A549 (cell line): ENCODE measurements at regions not wholly inside any gene's neighbourhood (a gene's known extent, or its start where the extent isn't known, plus 50 kb on each side); places are given as distances from the start of the nearest gene placed in this dataset.

Experiments
- ATAC-seq, 2 experiments: fragments of 200-7000 bp in 1 of 2; fragments of >200 bp in 1 of 2; cut with Nextera tagmentation in 1 of 2; cut with Tn5 transposase in 1 of 2; 3 replicates each; pipeline versions ENCODE4 v1.8.0 to v1.9.1; 2018 to 2020; ENCODE audit warnings: mild to moderate bottlenecking in 1 of 2, moderate library complexity in 1 of 2
- CTCF ChIA-PET: fragments of 300-600 bp; sonication (Branson Sonifier 250); formaldehyde crosslinking; extraction: SDS; loops from one replicate; lab custom pipeline; 2021; ENCODE audit warnings: antibody characterized with exemption, inconsistent platforms; lab: Yijun Ruan, JAX
- POLR2A ChIA-PET: fragments of 350-600 bp; formaldehyde crosslinking; extraction: SDS; loops from one replicate; lab custom pipeline; 2021; ENCODE audit warnings: antibody characterized with exemption, inconsistent platforms; lab: Yijun Ruan, JAX
- DNase-seq, 2 experiments: peaks; one replicate each; pipeline versions ENCODE4 v3.0.0 to v3.0.0-alpha.2; 2011 to 2016; ENCODE audit warnings: low read depth in 1 of 2, low spot score in 1 of 2
- FAIRE-seq: peaks from 2 replicates; lab custom pipeline; 2011; peaks lifted over from hg19 to GRCh38; lab: Jason Lieb, UNC
- H3K27ac ChIP-seq, 2 experiments: fragments of >200 bp; sonication (Bioruptor Twin); formaldehyde crosslinking; 3 replicates each; pipeline ENCODE4 v1.5.1; 2016 to 2017
- H3K4me1 ChIP-seq: fragments of >200 bp; sonication (Bioruptor Twin); formaldehyde crosslinking; 3 replicates; pipeline ENCODE4 v1.6.1; 2016
- H3K4me2 ChIP-seq: fragments of >200 bp; sonication (Bioruptor Twin); formaldehyde crosslinking; 3 replicates; pipeline ENCODE4 v1.6.1; 2016
- H3K4me3 ChIP-seq: fragments of >200 bp; sonication (Bioruptor Twin); formaldehyde crosslinking; 3 replicates; pipeline ENCODE4 v1.5.1; 2016
- H3K9me3 ChIP-seq: fragments of >200 bp; sonication (Bioruptor Twin); formaldehyde crosslinking; 3 replicates; pipeline ENCODE4 v1.6.1; 2016
- CEBPB ChIP-seq, 2 experiments: fragments of >200 bp in 1 of 2; sonication (Bioruptor Twin) in 1 of 2; formaldehyde crosslinking in 1 of 2; IDR thresholded peaks; 2 replicates each; pipeline ENCODE4 v1.6.1; 2012 to 2016
- FOSB ChIP-seq: fragments of 250-450 bp; sonication (Bioruptor Pico); IDR thresholded peaks from 2 replicates; pipeline ENCODE4 v1.5.0; 2020; ENCODE audit warnings: mild to moderate bottlenecking, moderate library complexity
- HDAC2 ChIP-seq: fragments of 200-600 bp; sonication (generic); IDR thresholded peaks from 2 replicates; pipeline ENCODE4 v1.6.1; 2016
- HEYL ChIP-seq: fragments of 250-450 bp; sonication (Bioruptor Pico); IDR thresholded peaks from 2 replicates; pipeline ENCODE4 v1.8.0; 2021; ENCODE audit warnings: mild to moderate bottlenecking, moderate library complexity
- HMGXB4 ChIP-seq: fragments of 250-450 bp; sonication (Bioruptor Pico); IDR thresholded peaks from 2 replicates; pipeline ENCODE4 v1.5.0; 2021; ENCODE audit warnings: mild to moderate bottlenecking, moderate library complexity, borderline replicate concordance
- JUN ChIP-seq, 2 experiments: fragments of >200 bp; sonication (Bioruptor Twin); formaldehyde crosslinking; IDR thresholded peaks; 2 replicates in 1 of 2; 3 replicates in 1 of 2; pipeline ENCODE4 v1.6.1; 2016 to 2017
- JUNB ChIP-seq: fragments of >200 bp; sonication (Bioruptor Twin); formaldehyde crosslinking; IDR thresholded peaks from 2 replicates; pipeline ENCODE4 v1.6.1; 2016
- KDM1A ChIP-seq: fragments of 200-600 bp; sonication (generic); IDR thresholded peaks from 2 replicates; pipeline ENCODE4 v1.6.1; 2016; ENCODE audit warnings: low read depth, mild to moderate bottlenecking
- NPAS2 ChIP-seq: fragments of 250-450 bp; sonication (Bioruptor Pico); IDR thresholded peaks from 2 replicates; pipeline ENCODE4 v1.8.0; 2022; ENCODE audit warnings: mild to moderate bottlenecking, moderate library complexity, borderline replicate concordance
- PBX3 ChIP-seq: IDR thresholded peaks from 2 replicates; pipeline ENCODE4 v1.6.1; 2012
- POLR2AphosphoS2 ChIP-seq: conservative IDR thresholded peaks from 2 replicates; pipeline ENCODE4 v1.6.1; 2012; ENCODE audit warnings: low read length, improper control_type of control experiment, inconsistent platforms
- RCOR1 ChIP-seq: fragments of 150-350 bp; IDR thresholded peaks from 2 replicates; pipeline ENCODE4 v1.6.1; 2014; ENCODE audit warnings: antibody characterized with exemption, low read length, low read depth
- RNF2 ChIP-seq: fragments of 200-600 bp; sonication (generic); IDR thresholded peaks from 2 replicates; pipeline ENCODE4 v1.6.1; 2016; ENCODE audit warnings: low read depth, mild to moderate bottlenecking, antibody characterized with exemption, moderate library complexity, borderline replicate concordance
- SMC3 ChIP-seq: fragments of >200 bp; sonication (Bioruptor Twin); formaldehyde crosslinking; IDR thresholded peaks from 3 replicates; pipeline ENCODE4 v1.6.1; 2018; ENCODE audit warnings: inconsistent platforms
- SREBF2 ChIP-seq: fragments of 450-650 bp; IDR thresholded peaks from 2 replicates; pipeline ENCODE4 v1.6.1; 2014; ENCODE audit warnings: mild to moderate bottlenecking, moderate library complexity
- TFCP2L1 ChIP-seq: fragments of 250-450 bp; sonication (Bioruptor Pico); IDR thresholded peaks from 2 replicates; pipeline ENCODE4 v1.5.0; 2021; ENCODE audit warnings: mild to moderate bottlenecking
- TP53 ChIP-seq: fragments of 250-450 bp; sonication (Bioruptor Pico); IDR thresholded peaks from 2 replicates; pipeline ENCODE4 v1.5.0; 2021; ENCODE audit warnings: mild to moderate bottlenecking, moderate library complexity
- ZC3H11A ChIP-seq: fragments of 450-650 bp; IDR thresholded peaks from 2 replicates; pipeline ENCODE4 v1.6.1; 2014; ENCODE audit warnings: antibody characterized with exemption, mild to moderate bottlenecking
- WGBS: methylation state at CpG from one replicate; pipeline ENCODE4 v1.1.6; 2017; ENCODE audit errors: missing lambda C conversion rate; 5-methylcytosine and 5-hydroxymethylcytosine counted together
- TF ChIP-seq, protein P1 (sequence below): fragments of >200 bp; sonication (Bioruptor Twin); formaldehyde crosslinking; IDR thresholded peaks from 3 replicates; pipeline ENCODE4 v1.5.1; 2016
- TF ChIP-seq, protein P2 (sequence below): fragments of >200 bp; sonication (Bioruptor Twin); formaldehyde crosslinking; IDR thresholded peaks from 3 replicates; pipeline ENCODE4 v1.6.1; 2016
- TF ChIP-seq, protein P3 (sequence below): IDR thresholded peaks from 2 replicates; pipeline ENCODE4 v1.6.1; 2012; ENCODE audit warnings: low read depth, borderline replicate concordance

GRCh38 chr21:15130751-15131150 lies 66.0 kb upstream of the NRIP1 start (continued):
- no peak for TF ChIP-seq HMGXB4 (CRISPR knock-in tag)
- TF ChIP-seq FOSB (CRISPR knock-in tag), result no peak

DNA sequence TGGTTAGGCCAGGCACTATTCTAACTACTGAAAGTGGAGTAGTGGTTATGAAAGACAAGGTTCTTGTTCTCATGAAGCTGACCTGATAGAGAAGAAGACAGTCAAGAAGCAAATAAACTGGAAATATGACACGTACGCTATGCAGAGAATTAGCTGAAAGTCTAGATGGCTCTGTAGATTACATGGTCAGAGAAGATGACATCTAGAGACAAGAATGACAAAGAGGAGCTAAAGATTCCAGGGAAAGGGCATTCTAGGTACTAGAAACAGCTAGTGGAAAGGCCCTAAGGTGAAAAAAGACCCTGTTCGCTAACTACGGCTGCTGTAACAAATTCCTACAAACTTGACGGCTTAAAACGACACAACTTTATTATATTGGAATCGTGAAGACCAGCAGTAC lies 68.0 kb upstream of the NRIP1 start:
- FAIRE-seq, result no peak
- ATAC-seq, result no peak
- 87% methylated on average over 7 of the region's 7 CpGs for WGBS
- no peaks in the 10 kb centered on the region for H3K4me1 ChIP-seq
- H3K4me2 ChIP-seq, result no peak overlapping the region
- H3K27ac ChIP-seq, result no peak overlapping the region
- TF ChIP-seq RNF2 (no peak), JUNB (no peak)
- ChIA-PET CTCF (interaction anchor here (0.8 kb wide), 1 partner anchor 11 kb away, joined by 3 read pairs; no protein-coding TSS in a partner anchor), POLR2A (no interaction called here)
- peaks cover 14% of the 10 kb centered on the region; the same call in 1 of the 3 replicates for H3K9me3 ChIP-seq
- no peak overlapping the region for H3K4me3 ChIP-seq
- DNase-seq, result no peak

- ATAC-seq, result no peak
- 80% methylated on average over 7 of the region's 7 CpGs for WGBS
- Histone ChIP-seq H3K4me2 (no peak overlapping the region), H3K27ac (no peak overlapping the region), H3K4me1 (peaks cover 9% of the 10 kb centered on the region)
- DNase-seq, result no peak
- CTCF ChIA-PET, result no interaction called here
- TF ChIP-seq, protein P1, sequence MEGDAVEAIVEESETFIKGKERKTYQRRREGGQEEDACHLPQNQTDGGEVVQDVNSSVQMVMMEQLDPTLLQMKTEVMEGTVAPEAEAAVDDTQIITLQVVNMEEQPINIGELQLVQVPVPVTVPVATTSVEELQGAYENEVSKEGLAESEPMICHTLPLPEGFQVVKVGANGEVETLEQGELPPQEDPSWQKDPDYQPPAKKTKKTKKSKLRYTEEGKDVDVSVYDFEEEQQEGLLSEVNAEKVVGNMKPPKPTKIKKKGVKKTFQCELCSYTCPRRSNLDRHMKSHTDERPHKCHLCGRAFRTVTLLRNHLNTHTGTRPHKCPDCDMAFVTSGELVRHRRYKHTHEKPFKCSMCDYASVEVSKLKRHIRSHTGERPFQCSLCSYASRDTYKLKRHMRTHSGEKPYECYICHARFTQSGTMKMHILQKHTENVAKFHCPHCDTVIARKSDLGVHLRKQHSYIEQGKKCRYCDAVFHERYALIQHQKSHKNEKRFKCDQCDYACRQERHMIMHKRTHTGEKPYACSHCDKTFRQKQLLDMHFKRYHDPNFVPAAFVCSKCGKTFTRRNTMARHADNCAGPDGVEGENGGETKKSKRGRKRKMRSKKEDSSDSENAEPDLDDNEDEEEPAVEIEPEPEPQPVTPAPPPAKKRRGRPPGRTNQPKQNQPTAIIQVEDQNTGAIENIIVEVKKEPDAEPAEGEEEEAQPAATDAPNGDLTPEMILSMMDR, result no peak
- TF ChIP-seq FOSB (CRISPR knock-in tag) (no peak), HMGXB4 (CRISPR knock-in tag) (no peak), CEBPB (IDR thresholded peaks at IDR 0.05) (no peak), JUN (IDR thresholded peaks at IDR 0.05) (no peak), SMC3 (no peak), HEYL (CRISPR knock-in tag) (no peak), ZC3H11A (no peak), PBX3 (no peak), SREBF2 (no peak), NPAS2 (CRISPR knock-in tag) (no peak), TFCP2L1 (no peak), TP53 (CRISPR knock-in tag) (no peak), POLR2AphosphoS2 (no peak), KDM1A (no peak), HDAC2 (no peak), RCOR1 (no peak)
- TF ChIP-seq, protein P2, sequence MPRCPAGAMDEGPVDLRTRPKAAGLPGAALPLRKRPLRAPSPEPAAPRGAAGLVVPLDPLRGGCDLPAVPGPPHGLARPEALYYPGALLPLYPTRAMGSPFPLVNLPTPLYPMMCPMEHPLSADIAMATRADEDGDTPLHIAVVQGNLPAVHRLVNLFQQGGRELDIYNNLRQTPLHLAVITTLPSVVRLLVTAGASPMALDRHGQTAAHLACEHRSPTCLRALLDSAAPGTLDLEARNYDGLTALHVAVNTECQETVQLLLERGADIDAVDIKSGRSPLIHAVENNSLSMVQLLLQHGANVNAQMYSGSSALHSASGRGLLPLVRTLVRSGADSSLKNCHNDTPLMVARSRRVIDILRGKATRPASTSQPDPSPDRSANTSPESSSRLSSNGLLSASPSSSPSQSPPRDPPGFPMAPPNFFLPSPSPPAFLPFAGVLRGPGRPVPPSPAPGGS, result no peak
- TF ChIP-seq, protein P3, sequence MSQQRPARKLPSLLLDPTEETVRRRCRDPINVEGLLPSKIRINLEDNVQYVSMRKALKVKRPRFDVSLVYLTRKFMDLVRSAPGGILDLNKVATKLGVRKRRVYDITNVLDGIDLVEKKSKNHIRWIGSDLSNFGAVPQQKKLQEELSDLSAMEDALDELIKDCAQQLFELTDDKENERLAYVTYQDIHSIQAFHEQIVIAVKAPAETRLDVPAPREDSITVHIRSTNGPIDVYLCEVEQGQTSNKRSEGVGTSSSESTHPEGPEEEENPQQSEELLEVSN, result no peak
- TF ChIP-seq, all 56 proteins: peak for 0
- Histone ChIP-seq H3K4me3 (no peak overlapping the region), H3K9me3 (peaks cover 14% of the 10 kb centered on the region; the same call in 1 of the 3 replicates)
- FAIRE-seq, result no peak
- POLR2A ChIA-PET, result no interaction called here
These were observed 70.1 kb upstream of the NRIP1 start for GRCh38 chr21:15134701-15135470.
